ENCODE measurements at regions not wholly inside any gene's neighbourhood (a gene's known extent, or its start where the extent isn't known, plus 50 kb on each side); places are given as distances from the start of the nearest gene placed in this dataset.
"Not testable (repeated sequence)": the region's sequence is repeated elsewhere in the genome, so short reads cannot be mapped to it uniquely, and the experiment has no call there.

DNA sequence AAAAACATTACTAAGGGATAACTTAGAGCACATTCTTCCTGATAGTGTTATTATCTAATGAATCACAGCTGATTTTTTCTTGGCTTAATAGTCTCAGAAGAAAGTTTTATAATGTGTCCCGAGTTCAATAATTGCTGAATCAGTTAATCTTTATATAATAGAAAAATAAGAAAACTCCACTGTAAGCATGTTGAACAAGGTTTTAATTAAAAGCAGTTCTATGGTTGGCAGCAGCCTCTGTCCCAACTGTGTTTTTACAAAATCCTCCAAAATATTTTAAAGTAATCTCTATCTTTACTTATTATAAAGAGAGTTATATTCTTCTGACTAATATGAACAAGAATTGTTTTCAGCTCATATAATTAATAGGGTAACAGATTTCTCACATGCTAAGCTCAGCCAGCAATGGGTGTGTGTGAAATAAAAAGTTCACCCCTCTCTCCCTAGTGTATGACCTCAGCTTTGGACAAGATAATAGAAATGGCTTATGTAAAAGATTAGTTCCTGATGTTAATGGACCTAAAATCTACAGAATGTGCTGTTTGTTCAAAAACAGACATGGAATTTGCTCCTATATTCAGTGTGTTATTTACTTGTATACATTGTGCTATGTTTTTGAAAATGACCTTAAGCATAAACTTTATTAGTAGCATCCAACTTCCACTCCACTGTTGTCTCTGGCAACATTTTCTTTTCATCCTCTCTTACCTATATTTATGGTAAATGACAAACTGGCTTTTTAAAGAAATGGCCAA is 67.1 kb upstream of the DCN start:
- in situ Hi-C loops (cut with MboI; ENCODE audit: low sequenced_read_pairs) = no loop called here

DNA sequence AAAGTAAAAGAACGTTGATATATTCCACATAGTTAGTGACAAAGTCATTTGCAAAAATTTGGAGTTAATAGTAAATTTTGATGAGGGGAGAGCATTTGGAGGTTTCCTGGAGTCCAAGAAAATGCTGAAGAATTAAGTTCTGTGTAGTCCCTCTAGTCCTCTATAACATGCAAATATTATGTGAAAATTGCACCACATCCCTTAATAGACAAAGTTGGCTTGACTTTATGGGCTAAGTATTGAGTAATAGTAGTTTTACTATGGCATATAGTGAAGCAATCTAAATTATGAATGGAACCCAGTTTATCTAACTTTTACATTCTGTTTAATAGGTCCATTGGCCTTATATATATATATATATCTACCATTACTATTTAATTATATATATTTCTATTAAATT is 66.4 kb upstream of the DCN start:
- in situ Hi-C loops (cut with MboI; ENCODE audit: low sequenced_read_pairs) = no loop called here

DNA sequence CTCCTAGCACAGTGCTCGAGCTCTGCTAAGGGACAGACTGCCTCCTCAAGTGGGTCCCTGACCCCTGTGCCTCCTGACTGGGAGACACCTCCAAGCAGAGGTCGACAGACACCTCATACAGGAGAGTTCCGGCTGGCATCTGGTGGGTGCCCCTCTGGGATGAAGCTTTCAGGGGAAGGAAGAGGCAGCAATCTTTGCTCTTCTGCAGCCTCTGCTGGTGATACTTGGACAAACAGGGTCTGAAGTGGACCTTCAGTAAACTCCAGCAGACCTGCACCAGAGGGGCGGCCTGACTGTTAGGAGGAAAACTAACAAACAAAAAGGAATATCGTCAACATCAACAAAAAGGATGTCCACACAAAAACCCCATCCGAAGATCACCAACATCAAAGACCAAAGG is 60.6 kb upstream of the DCN start:
- in situ Hi-C loops (cut with MboI; ENCODE audit: low sequenced_read_pairs) = not testable (repeated sequence)

GRCh38 chr12:91241756-91242155 is 59.1 kb upstream of the DCN start:
- in situ Hi-C loops (cut with MboI; ENCODE audit: low sequenced_read_pairs) = no loop called here

- in situ Hi-C loops (cut with MboI; ENCODE audit: low sequenced_read_pairs) = no loop called here
Measured at GRCh38 chr12:91240386-91241095, 57.9 kb upstream of the DCN start.

GRCh38 chr12:91239481-91239880 is 56.9 kb upstream of the DCN start:
- in situ Hi-C loops (cut with MboI; ENCODE audit: low sequenced_read_pairs) = no loop called here
